Upper lobe of right lung (tissue), 1 donor: ENCODE measurements at regions not wholly inside any gene's neighbourhood (a gene's known extent, or its start where the extent isn't known, plus 50 kb on each side); places are given as distances from the start of the nearest gene placed in this dataset.

ENCODE experiments used
- ATAC-seq: fragments of 200-7000 bp; cut with Tn5 transposase; one replicate; pipeline ENCODE4 v1.9.1; 2020; ENCODE audit warnings: mild to moderate bottlenecking, moderate library complexity
- DNase-seq: peaks from one replicate; pipeline ENCODE4 v3.0.0-alpha.2; 2020
- H3K27ac ChIP-seq: fragments of 200-600 bp; one replicate; pipeline ENCODE4 v1.8.0; 2022
- H3K27me3 ChIP-seq: fragments of 200-600 bp; one replicate; pipeline ENCODE4 v1.8.0; 2022; ENCODE audit warnings: mild to moderate bottlenecking
- H3K36me3 ChIP-seq: fragments of 200-600 bp; one replicate; pipeline ENCODE4 v1.8.0; 2022
- H3K4me1 ChIP-seq: fragments of 200-600 bp; one replicate; pipeline ENCODE4 v1.8.0; 2022
- H3K4me3 ChIP-seq: fragments of 200-600 bp; one replicate; pipeline ENCODE4 v1.8.0; 2022; ENCODE audit warnings: mild to moderate bottlenecking
- H3K9me3 ChIP-seq: fragments of 200-600 bp; one replicate; pipeline ENCODE4 v1.8.0; 2022
- intact Hi-C: fragments of 100-400 bp; cut with DNase I; formaldehyde crosslinking; loops from one replicate; pipeline ENCODE4 v1.11.0; 2022
- TF ChIP-seq, protein P1 (sequence below): fragments of 200-600 bp; IDR thresholded peaks from one replicate; pipeline ENCODE4 v1.8.0; 2022; ENCODE audit warnings: antibody characterized with exemption
- donor health status: DM: no; HTN: yes; CAD: no; lungs with severe emphysema.

DNA sequence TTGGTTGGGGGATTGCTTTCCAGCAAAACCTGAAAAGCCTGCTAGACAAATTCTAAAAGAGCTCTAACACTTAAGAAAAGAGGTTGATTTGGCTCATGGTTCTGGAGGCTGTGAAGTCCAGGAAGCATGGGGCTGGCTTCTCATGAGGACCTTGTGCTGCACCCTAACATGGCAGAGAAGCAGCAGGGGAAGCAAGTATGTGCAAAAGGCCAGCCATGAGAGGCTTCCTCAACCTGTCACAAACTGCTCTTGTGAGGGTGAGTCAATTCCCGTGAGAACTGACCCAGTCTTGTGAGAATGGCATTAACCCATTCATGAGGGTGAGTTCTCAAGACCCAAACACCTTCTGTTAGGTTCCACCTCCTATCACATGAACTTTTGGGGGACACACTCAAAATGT lies 54.3 kb upstream of the IGFBP3 start:
- no peaks in the 10 kb centered on the region for H3K27me3 ChIP-seq
- peaks cover 13% of the 10 kb centered on the region for H3K4me1 ChIP-seq
- no peaks in the 10 kb centered on the region for H3K36me3 ChIP-seq
- DNase-seq (no peak), ATAC-seq (no peak)
- TF ChIP-seq, protein P1, sequence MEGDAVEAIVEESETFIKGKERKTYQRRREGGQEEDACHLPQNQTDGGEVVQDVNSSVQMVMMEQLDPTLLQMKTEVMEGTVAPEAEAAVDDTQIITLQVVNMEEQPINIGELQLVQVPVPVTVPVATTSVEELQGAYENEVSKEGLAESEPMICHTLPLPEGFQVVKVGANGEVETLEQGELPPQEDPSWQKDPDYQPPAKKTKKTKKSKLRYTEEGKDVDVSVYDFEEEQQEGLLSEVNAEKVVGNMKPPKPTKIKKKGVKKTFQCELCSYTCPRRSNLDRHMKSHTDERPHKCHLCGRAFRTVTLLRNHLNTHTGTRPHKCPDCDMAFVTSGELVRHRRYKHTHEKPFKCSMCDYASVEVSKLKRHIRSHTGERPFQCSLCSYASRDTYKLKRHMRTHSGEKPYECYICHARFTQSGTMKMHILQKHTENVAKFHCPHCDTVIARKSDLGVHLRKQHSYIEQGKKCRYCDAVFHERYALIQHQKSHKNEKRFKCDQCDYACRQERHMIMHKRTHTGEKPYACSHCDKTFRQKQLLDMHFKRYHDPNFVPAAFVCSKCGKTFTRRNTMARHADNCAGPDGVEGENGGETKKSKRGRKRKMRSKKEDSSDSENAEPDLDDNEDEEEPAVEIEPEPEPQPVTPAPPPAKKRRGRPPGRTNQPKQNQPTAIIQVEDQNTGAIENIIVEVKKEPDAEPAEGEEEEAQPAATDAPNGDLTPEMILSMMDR: no peak
- no peaks in the 10 kb centered on the region for H3K9me3 ChIP-seq
- H3K4me3 ChIP-seq: no peak overlapping the region
- H3K27ac ChIP-seq: no peak overlapping the region
- intact Hi-C loops: no loop called here

DNA sequence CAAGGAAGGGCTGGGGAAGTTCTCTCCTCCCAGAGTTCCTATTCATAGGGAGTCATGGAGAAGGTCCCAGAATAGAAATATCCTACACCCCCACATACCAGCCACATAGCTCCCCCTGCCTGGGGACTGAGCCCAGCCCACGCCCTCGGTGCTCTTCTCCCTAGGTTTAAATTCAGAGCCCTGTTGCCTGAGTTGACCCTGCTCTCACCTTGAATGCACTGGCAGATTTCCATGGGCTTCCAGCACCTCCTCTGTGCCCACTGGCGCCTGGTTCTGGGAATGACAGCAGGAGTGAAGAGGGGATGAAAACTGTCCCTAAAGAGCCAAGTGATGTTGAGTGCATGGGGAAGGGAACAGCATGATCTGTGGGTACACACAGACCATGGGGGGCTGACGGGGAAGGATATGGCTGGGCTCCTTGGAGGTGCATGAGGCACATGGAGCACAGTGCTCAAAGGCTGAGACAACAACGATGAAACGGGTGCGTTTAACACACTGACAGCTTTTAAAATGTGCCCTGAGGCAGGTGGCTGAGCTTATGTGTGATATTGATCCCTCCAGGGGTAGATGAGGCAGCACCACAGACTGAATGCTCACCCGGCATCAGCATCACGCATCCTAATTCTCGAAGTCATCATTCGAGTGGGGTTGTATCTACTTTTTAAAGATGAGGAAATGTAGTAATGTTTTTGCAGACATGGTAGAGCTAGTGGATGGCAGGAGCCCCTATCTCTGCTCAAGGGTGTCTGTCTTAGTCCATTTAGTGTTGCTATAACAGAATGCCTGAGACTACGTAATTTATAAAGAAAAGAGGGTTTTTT lies 53.7 kb upstream of the IGFBP3 start:
- TF ChIP-seq, protein P1: no peak
- peaks cover 13% of the 10 kb centered on the region for H3K4me1 ChIP-seq
- DNase-seq (no peak), ATAC-seq (no peak)
- intact Hi-C loops: no loop called here
- no peak overlapping the region for H3K27ac ChIP-seq
- H3K9me3 ChIP-seq: no peaks in the 10 kb centered on the region
- no peaks in the 10 kb centered on the region for H3K27me3 ChIP-seq
- H3K4me3 ChIP-seq: no peak overlapping the region
- no peaks in the 10 kb centered on the region for H3K36me3 ChIP-seq

DNA sequence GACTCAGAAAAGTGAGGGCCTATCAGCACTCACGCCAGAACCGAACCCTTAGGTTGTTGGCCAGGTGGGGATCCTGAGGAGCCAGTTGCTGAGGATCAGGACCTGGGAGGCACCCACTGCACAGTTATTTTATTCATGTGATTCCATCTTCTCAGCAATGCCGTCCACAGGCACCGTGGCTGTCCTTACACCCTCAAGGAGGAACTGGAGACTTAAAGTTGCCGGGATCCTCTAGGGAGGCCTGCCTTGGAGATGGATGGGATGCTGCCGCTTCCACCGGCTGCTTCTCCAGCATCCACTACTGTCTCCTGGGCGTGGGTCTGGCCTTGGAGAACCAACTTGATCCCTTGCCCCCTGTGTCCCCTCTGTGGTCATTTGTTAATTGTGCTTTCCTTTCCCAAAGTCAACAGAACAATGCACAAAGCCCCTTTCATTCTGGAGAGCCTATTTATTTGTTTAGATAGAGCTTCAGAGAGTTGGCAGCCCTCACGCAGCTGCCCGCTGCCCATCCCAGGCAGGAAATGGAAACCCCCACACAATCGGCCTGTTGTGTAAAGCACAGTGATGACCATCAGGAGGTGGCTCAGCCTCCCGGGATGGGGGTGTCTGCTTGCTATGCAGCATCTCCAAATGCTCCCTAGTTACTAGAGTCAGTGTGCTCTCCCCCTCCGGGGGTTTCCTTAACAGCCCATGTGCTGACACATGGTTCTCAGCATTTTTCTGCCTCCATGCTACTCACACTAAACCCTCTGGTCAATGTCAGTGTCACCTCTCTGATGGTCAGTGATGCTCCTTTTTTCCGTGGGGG lies 52.9 kb upstream of the IGFBP3 start:
- no peak overlapping the region for H3K4me3 ChIP-seq
- H3K27me3 ChIP-seq: no peaks in the 10 kb centered on the region
- TF ChIP-seq, protein P1: no peak
- no peak for ATAC-seq
- intact Hi-C loops: no loop called here
- no peaks in the 10 kb centered on the region for H3K36me3 ChIP-seq
- peaks cover 13% of the 10 kb centered on the region for H3K4me1 ChIP-seq
- no peak overlapping the region for H3K27ac ChIP-seq
- H3K9me3 ChIP-seq: no peaks in the 10 kb centered on the region
- no peak for DNase-seq

DNA sequence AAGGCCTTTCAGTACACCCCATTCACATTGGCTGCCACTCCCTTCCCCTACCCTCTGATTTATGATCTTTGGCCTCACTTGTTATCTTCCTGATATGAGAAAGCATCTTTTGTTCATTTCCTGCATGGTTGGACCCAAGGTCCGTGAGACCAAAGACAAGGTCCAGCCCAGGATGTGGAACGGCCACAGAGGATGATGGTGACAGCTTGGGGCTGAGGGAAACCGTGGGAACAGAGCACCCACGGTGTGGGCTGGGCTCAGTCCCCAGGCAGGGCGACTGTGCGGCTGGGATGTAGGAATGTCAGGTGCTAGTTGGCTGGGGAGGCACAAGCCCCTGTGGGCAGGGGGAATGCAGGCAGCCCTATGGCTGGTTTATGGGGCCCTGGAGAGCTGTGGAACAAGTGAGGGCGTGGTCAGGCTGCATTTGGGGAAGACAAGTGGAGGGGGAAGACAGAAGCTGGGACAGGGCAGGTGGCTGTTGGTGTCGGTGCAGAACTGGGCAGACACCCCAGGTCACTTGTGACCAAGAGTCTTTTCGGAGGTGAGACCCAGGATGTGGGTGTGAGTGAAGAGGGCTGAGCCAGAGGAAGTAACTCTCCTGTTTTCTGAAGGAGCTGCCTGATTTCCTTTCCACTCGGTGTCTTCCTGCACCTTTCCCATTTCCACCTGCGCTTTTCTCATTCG lies 51.7 kb upstream of the IGFBP3 start:
- Histone ChIP-seq H3K27ac (no peak overlapping the region), H3K4me3 (no peak overlapping the region), H3K27me3 (no peaks in the 10 kb centered on the region), H3K9me3 (no peaks in the 10 kb centered on the region), H3K36me3 (no peaks in the 10 kb centered on the region), H3K4me1 (peaks cover 2% of the 10 kb centered on the region)
- DNase-seq: no peak
- ATAC-seq: no peak
- TF ChIP-seq, protein P1: no peak
- intact Hi-C loops: no loop called here

DNA sequence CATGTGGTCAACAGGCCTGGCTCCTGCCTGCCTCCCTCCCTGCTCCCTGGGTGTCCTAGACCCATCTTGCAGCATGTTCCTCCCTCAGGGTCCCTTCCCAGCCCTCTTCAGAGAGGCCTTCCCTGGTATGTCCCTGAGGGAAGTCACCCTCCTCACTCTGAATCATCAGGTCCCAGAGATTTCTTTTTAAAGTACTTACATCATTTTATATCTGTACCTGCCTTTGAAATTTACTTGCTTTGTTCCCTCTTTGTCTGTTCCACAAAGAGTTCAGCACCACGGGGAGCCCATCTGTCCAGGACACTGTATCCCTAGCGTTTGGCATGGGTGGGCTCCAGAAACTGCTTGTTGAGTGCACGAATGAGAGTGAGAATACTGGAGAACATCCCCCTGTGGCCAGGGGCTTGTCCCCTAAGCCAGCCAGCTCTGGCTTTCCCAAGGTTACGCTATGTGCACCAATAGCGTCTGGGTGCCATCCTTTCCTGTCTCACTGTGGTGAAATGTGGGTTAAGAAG lies 50.6 kb upstream of the IGFBP3 start:
- no peaks in the 10 kb centered on the region for H3K4me1 ChIP-seq
- no peak for ATAC-seq
- intact Hi-C loops: no loop called here
- no peak overlapping the region for H3K4me3 ChIP-seq
- H3K36me3 ChIP-seq: no peaks in the 10 kb centered on the region
- H3K9me3 ChIP-seq: no peaks in the 10 kb centered on the region
- TF ChIP-seq, protein P1: no peak
- DNase-seq: no peak
- H3K27me3 ChIP-seq: no peaks in the 10 kb centered on the region
- no peak overlapping the region for H3K27ac ChIP-seq
